Breast epithelium (tissue), 4 donors: ENCODE measurements at regions not wholly inside any gene's neighbourhood (a gene's known extent, or its start where the extent isn't known, plus 50 kb on each side); places are given as distances from the start of the nearest gene placed in this dataset.

Source experiments
- DNase-seq, 2 donors: peaks; one replicate each; pipeline ENCODE4 v3.0.0-alpha.2; 2019; ENCODE audit warnings: low spot score in 2 of 2
- H3K27ac ChIP-seq, 2 donors: fragments of 200-600 bp; sonication (generic) in 1 of 2; one replicate each; pipeline ENCODE4 v1.5.1; 2016 to 2019; ENCODE audit warnings: mild to moderate bottlenecking in 1 of 2
- H3K27me3 ChIP-seq, 2 donors: fragments of 200-600 bp; sonication (generic) in 1 of 2; one replicate each; pipeline versions ENCODE4 v1.5.1 to v1.6.0; 2017 to 2019; ENCODE audit warnings: control low read depth in 1 of 2, mild to moderate bottlenecking in 1 of 2
- H3K36me3 ChIP-seq: fragments of 200-600 bp; one replicate; pipeline ENCODE4 v1.5.1; 2019
- H3K4me1 ChIP-seq, 2 donors: fragments of 200-600 bp; sonication (generic); one replicate each; pipeline ENCODE4 v1.5.1; 2016 to 2019; ENCODE audit warnings: control low read depth in 1 of 2
- H3K4me3 ChIP-seq, 3 donors: fragments of 200-600 bp; sonication (generic); 1 replicate in 2 of 3; 2 replicates in 1 of 3; pipeline ENCODE4 v1.5.1; 2016 to 2019; ENCODE audit warnings: mild to moderate bottlenecking in 3 of 3, moderate library complexity in 2 of 3
- H3K9me3 ChIP-seq, 2 donors: fragments of 200-600 bp; sonication (generic) in 1 of 2; one replicate each; pipeline ENCODE4 v1.5.1; 2016 to 2019; ENCODE audit warnings: control low read depth in 1 of 2
- POLR2A ChIP-seq: fragments of 450-650 bp; IDR thresholded peaks from one replicate; pipeline ENCODE4 v1.6.1; 2016; ENCODE audit warnings: antibody characterized with exemption, mild to moderate bottlenecking, moderate library complexity
- POLR2AphosphoS5 ChIP-seq, 3 donors: sonication (generic); formaldehyde crosslinking; IDR thresholded peaks; one replicate each; pipeline ENCODE4 v1.6.1; 2017; ENCODE audit warnings: antibody characterized with exemption in 3 of 3
- intact Hi-C: fragments of 100-400 bp; cut with DNase I; formaldehyde crosslinking; loops from one replicate; pipeline ENCODE4 v1.15.1; 2023; ENCODE audit warnings: low total_unique reads
- TF ChIP-seq, protein P1 (sequence below), 3 donors: fragments of 450-650 bp; IDR thresholded peaks; one replicate each; pipeline ENCODE4 v1.5.1; 2016 to 2017; ENCODE audit warnings: antibody characterized with exemption in 3 of 3, mild to moderate bottlenecking in 3 of 3, moderate library complexity in 3 of 3

DNA sequence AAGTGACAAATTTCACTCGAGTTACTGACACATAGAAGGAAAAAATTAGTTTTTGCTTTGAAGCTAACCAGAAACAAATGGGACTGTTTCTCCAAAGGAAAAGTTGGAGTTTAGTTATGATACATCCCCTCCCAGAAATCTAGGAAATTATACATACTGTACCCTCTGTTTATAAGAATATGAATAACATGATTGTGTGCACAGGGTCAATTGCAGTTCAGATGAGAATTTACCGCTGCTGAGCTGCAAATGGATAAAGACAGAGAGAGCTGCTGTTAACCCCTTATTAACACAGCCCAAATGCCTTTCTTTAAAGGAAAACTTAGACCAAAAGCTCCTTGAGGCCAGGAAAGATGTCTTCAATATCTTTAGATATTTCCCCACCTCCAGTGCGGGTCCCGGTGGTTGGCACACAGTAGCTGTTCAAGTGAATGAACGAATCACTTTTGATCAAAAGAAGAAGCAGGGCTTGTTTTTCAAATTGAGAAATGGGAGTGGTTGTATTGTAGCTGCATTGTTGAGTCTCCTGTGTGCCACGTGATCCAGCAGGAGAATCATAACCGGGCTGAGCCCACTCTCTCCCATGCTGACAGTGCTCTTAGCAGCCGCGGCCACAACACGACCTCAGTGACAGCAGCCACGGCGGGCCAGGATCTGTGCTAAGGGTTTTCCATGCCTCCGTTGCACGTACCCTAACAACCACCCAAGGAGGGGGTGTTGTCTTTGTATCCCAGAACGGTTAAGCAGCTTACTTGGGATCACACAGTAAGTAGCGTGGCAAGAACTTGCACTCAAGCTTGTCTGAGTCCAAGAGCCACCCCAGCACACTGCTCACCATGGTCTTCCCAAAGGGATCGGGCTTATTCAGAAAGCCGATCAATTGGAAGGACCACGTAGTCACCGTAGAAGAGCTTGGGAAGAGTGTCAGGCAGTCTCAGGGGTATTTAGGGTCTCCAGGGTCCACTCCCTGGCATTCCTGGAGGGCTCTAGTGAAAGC, 53.5 kb upstream of the BMP6 start:
- DNase-seq: no peak
- no peaks in the 10 kb centered on the region for H3K36me3 ChIP-seq
- H3K27ac ChIP-seq: peak overlapping the region in 1 of 2 donors; percentile 64
- TF ChIP-seq POLR2A: no peak
- TF ChIP-seq, protein P1, sequence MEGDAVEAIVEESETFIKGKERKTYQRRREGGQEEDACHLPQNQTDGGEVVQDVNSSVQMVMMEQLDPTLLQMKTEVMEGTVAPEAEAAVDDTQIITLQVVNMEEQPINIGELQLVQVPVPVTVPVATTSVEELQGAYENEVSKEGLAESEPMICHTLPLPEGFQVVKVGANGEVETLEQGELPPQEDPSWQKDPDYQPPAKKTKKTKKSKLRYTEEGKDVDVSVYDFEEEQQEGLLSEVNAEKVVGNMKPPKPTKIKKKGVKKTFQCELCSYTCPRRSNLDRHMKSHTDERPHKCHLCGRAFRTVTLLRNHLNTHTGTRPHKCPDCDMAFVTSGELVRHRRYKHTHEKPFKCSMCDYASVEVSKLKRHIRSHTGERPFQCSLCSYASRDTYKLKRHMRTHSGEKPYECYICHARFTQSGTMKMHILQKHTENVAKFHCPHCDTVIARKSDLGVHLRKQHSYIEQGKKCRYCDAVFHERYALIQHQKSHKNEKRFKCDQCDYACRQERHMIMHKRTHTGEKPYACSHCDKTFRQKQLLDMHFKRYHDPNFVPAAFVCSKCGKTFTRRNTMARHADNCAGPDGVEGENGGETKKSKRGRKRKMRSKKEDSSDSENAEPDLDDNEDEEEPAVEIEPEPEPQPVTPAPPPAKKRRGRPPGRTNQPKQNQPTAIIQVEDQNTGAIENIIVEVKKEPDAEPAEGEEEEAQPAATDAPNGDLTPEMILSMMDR (IDR thresholded peaks at IDR 0.05): no peak
- no peak for TF ChIP-seq POLR2AphosphoS5 (IDR thresholded peaks at IDR 0.05)
- no peaks in the 10 kb centered on the region for H3K9me3 ChIP-seq
- H3K4me3 ChIP-seq: peak overlapping the region; percentile 24 to 63 (median 40)
- H3K4me1 ChIP-seq: peaks cover 0 to 3% of the 10 kb centered on the region in 2 donors
- no peaks in the 10 kb centered on the region for H3K27me3 ChIP-seq
- intact Hi-C loops: no loop called here

DNA sequence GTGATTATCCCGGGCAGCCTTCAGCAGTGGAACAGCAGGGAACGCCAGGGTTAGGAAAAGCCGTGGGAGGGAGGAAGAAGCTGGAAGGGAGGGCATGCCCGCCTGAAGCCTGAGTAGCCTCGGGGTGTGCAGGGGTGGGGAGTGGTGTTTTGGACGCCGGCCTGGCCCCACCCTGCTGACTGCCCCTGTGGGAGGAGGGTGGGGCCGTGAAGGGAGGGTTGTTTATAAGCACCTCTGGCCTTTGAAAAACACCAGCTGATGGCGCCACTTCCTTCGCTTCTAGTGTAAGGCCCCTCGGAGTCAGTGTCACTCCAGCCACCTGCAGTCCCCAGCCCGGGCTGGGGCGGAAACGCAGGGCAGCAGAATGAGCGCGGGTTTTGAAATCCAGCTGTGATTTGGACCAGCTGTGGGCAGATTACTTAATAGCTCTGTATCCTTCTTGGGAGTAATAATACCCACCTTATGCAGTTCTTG, 52.8 kb upstream of the BMP6 start:
- peak in 1 of 2 donors; percentile 20 for DNase-seq
- intact Hi-C loops: no loop called here
- peaks cover 0 to 3% of the 10 kb centered on the region in 2 donors for H3K4me1 ChIP-seq

DNA sequence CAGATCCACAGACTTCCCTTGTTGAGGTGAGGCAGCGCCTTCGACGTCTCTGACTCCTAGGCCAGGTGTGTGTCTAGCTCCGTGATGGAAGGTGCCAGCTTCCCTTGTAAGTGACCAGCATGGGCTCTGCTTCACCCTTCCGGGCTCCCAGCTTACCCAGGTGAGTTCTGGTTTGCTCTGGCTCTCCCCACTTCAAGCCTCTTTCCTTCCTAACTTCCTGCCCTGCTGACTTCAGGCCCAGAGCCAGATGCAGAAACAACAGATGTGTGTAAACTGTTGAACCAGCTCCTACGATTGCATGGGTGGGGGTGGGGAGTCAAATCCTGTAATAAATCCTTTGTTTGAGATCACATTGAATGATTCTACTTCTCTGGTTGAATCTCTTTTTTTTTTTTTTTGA, 51.6 kb upstream of the BMP6 start:
- Histone ChIP-seq H3K4me1 (peaks cover 0 to 3% of the 10 kb centered on the region in 2 donors), H3K4me3 (no peak overlapping the region), H3K9me3 (no peaks in the 10 kb centered on the region), H3K36me3 (no peaks in the 10 kb centered on the region), H3K27me3 (no peaks in the 10 kb centered on the region), H3K27ac (no peak overlapping the region)
- TF ChIP-seq, protein P1 (IDR thresholded peaks at IDR 0.05): no peak
- TF ChIP-seq POLR2A (no peak), POLR2AphosphoS5 (IDR thresholded peaks at IDR 0.05) (no peak)
- intact Hi-C loops: no loop called here
- DNase-seq: no peak

More for the DNA sequence above, 52.8 kb upstream of the BMP6 start:
- TF ChIP-seq, protein P1 (IDR thresholded peaks at IDR 0.05): no peak
- no peak for TF ChIP-seq POLR2AphosphoS5 (IDR thresholded peaks at IDR 0.05)
- TF ChIP-seq POLR2A: no peak
- H3K36me3 ChIP-seq: no peaks in the 10 kb centered on the region
- no peaks in the 10 kb centered on the region for H3K9me3 ChIP-seq
- peak overlapping the region in 1 of 2 donors; percentile 64 for H3K27ac ChIP-seq
- H3K4me3 ChIP-seq: peak overlapping the region; percentile 24 to 63 (median 40)
- no peaks in the 10 kb centered on the region for H3K27me3 ChIP-seq

DNA sequence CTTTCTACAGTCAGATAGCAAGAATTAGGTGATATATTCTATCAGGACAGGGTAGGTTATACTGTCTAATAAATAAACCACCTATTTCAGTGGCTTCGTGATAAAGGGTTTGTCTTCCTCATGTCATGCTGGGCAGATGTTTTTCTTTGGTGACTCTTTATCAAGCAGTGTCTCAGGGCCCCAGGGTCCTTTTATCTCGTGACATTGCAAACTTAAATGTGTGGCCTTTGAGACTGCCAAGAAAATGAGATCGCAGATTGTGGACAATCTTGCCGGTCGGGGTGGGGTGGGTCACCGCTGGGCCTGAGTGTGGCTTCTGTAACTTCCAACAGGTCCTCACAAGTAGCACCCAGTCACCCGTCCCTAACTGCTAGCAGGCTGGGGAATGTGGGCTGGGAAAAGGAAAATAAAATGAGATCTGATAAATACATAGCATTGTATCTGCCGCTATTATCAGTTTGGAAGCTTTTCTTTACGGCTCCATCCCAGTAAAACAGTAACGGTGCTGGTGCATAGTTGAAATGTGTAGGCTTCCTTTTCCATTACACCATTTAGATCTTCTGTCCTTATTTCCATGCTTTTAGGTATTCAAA, 50.5 kb upstream of the BMP6 start:
- Histone ChIP-seq H3K9me3 (no peaks in the 10 kb centered on the region), H3K36me3 (no peaks in the 10 kb centered on the region), H3K27me3 (peaks cover 0 to 5% of the 10 kb centered on the region in 2 donors), H3K4me1 (peaks cover 0 to 3% of the 10 kb centered on the region in 2 donors), H3K4me3 (no peak overlapping the region), H3K27ac (no peak overlapping the region)
- TF ChIP-seq POLR2AphosphoS5 (IDR thresholded peaks at IDR 0.05) (no peak), POLR2A (no peak)
- TF ChIP-seq, protein P1 (IDR thresholded peaks at IDR 0.05): no peak
- DNase-seq: no peak
- intact Hi-C loops: no loop called here
